DMS153 treated with DMSO at 0.1 percent for 48 hours (cell line): ENCODE measurements at regions not wholly inside any gene's neighbourhood (a gene's known extent, or its start where the extent isn't known, plus 50 kb on each side); places are given as distances from the start of the nearest gene placed in this dataset.

Source experiments
- DNase-seq: peaks from one replicate; lab custom pipeline; 2025; ENCODE audit not compliant: unreplicated experiment; lab: John Stamatoyannopoulos, UW

DNA sequence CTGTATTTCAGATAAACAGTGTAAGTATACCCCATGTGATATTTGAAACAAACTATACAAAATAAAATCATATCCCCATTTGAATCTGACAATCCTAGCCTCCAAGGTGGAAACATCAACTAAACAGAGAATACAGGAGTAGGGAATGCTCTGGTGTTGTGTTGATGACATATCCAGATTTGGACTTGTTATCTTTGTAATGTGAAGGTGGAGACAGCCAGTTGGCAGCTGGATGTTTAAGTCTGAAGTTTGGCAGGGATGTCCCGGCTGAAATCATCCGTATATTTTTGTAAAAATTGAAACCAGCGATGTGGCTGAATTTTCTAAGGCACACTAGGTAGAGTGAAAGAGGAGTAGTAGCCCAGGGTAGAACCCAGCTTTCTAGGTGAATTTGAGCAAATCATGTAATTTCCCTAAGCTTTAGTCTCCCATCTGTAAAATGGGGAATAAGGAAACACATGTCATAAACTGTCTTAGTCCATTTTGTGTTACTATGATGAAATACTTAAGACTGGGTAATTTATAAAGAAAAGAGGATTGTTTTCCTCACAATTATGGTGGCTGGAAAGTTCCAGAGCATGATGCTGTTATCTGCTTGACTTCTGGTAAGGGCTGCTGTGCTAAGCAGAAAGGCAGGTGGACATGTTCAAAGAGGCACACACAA, 246.6 kb upstream of the APCDD1 start:
- DNase-seq: no peak

DNA sequence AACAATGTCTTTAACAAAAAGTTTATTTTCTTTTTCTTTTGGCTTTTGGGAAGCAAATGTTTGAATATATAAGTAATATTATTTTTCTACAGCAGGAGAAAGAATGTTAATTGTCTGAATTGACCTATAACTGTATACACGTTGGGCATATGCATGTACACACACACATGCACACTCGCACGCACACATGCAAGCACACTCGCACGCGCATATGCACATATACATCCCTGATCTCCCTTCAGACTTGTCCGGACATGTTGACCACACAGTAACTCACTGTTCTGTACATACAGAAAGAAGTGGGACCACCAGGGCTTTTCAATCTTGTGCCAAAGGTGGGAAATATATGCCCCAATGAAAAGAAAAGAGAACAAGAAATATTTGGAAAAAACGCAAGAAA, 245.1 kb upstream of the APCDD1 start:
- no peak for DNase-seq

DNA sequence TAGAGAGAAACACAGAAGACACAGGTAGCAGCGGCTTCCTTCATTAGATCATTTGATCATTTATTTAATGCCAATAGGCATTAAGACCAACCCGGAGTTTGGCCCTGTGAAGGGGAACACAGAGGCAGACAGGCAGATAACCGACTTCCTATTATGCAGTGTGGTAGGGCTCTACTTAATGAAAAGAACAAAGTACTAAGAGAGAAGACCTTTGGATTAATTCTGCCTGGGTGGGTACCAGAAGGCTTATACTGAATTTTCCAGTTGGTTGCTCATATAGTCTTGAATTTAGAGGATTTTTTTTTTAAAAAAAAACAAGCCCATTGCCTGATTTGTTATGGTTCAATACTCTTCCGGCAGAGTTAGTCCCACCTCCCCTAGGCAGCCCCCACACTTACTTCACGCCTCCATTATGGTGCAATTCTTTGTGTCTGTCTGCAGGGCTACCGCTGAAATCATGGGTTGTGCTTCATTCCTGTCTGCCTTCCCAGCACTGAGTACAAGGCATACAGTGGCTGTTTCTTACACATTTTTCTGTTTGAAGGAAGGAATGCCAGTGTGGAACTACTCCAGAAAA, 244.3 kb upstream of the APCDD1 start:
- DNase-seq: no peak

DNA sequence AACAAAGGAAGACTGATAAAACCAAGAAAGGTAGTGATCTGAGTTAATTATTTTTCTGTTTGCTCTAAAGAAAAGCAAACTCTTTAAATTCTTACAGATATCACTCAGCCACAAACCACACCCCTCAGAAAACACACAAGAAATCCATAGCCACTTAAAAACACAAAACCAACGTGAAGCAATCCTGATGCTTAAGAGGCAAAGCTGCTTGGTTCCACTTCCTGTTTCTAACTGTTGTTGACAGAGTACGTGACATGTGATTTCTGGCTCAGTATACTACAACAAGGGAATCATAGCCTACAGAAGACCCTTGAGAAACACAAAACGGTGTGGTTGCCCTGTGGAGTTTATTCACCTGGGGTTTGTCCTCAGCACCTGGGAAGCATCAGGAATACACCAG, 240.9 kb upstream of the APCDD1 start:
- DNase-seq: peak; percentile 31

DNA sequence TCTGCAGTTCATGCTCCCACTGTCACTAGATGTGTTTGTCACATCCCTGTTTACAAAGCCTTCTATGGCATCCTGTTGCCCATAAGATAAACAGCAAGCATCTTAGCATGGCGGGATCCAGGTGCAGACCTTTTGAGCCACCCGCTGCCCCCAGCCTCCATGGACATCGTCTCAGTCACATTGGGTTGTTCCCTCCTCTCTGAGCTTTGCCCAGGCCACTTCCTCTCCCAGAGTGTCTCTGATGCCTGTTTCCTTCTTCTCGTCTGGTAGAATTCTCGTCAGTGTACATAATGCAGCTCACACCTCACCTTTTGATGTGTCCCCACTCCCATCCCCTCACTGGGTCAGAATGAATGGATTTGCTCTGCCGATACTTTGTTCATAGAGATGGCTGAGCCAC, 239.0 kb upstream of the APCDD1 start:
- no peak for DNase-seq

DNA sequence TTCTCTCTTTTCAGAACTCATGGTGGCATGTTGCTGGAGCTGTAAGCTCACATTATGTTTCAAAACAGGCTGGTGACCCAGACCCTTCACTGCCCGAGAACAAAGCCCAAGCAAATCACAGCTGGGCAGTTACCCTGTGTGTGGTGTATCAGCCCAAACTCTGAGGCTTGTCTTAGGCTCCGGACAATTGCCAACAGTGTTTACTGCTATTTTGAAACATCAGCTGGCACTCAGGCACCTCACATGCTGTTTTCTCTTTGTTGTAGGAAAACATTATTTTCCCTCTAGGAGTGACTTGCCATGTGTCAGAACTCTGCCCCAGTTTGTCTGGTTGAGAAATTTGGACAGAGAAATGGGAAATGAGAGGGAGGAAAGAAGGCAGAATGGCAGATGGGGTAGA, 237.6 kb upstream of the APCDD1 start:
- DNase-seq: no peak

DNA sequence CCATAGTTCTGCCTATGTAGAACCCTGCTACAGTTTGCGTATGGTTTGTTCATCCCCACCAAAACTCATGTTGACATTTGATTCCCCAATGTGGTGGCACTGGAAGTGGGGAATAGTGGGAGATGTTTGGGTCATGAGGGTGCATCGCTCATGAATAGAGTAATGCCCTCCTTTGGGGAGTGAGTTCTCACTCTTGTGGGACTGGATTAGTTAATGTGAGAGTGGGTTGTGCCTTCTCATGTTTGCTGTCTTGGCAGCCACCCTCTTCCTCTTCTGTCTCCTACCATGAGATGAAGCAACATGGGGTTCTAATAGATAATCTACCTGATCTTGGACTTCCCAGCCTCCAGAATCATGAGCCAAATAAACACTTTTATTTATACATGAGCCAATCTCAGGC, 237.2 kb upstream of the APCDD1 start:
- no peak for DNase-seq

DNA sequence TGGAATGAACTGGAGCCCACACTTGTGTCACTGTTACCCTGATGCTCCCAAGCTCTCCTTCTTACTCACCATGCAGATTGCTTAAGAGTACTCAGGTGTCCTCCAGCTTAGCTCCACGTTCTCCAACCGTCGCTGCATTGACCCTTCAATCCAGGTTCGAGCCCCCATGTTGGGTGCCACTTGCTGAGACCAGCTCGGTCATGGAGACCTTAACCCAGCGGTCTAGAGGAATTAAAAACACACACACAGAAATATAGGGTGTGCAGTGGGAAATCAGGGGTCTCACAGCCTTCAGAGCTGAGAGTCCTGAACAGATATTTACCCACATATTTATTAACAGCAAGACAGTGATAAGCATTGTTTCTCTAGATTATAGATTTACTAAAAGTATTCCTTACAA, 229.1 kb upstream of the APCDD1 start:
- DNase-seq: no peak

DNA sequence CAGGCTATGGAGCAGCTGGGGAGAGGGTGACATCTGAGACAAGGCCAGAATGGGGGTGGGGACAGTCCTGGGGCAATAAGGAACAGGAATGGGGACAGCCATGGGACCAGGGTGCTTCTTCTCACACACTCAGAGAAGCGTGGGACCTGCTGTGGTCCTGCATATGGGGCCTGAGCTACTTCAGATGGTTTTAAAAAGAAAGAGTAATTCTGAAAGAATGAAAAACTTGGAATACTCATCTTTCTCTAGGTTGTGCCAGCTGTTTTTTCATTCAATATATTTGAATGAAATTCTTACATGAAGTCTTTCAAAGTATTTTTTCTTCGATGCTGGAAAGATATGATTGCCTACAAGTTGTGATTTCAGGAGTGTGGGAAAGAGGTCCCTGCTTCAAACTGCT, 227.5 kb upstream of the APCDD1 start:
- DNase-seq: no peak

DNA sequence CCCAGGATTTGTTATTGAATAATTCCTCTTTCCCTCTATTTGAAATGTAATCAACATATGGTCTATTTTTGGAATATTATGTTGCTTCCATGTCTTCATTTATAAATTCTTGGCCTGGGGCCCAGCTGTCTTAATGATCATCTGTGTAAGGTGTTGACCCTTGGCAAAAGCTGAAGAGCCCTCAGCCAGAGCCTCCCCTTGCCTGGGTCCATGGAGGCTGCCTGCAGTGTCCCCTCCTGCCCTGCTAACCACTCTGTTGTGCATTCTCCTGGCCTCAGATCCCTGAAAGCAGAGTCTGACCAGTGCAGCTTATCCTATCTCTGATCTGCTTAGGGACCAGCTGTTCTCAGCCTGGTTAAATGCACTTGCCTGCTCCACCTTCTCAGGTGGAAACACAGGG, 226.1 kb upstream of the APCDD1 start:
- DNase-seq: no peak

DNA sequence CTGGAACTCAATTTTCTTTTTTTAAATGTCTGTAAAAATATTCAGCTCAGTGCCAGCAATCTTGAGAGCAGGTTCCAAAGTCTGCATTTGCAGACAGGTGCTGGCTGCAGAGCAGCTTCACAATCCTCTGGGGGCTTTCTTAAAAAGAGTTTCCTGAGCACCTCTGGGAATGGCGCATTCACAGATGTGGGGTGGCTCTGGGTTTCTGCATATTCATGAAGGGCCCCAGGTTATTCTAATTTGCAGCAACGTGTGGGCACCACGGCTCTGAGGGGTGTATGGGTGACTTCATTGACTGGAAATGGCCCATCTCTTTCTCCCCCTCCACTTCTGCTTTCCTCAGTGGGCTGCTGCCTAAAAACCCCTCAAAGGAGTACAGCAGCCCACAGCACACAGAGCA, 225.0 kb upstream of the APCDD1 start:
- DNase-seq: no peak

DNA sequence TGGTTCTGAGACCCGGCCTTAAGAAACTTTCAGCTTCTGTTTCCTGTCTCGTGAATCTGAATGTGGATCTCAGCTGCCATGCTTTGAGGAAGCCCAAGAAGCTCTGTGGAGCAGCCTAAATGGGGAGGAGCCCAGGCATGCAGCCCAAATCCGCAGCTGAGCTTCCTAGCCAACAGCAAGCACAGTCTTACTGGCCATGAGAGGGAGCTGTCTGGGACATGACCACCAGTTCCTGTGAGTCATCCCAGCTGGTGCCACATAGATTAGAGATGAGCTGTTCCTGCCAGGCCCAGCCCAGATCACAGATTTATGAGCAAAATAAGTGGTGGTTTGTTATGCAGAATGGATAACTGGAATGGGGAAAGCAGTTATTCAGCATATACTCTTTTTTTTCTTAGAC, 224.4 kb upstream of the APCDD1 start:
- no peak for DNase-seq

DNA sequence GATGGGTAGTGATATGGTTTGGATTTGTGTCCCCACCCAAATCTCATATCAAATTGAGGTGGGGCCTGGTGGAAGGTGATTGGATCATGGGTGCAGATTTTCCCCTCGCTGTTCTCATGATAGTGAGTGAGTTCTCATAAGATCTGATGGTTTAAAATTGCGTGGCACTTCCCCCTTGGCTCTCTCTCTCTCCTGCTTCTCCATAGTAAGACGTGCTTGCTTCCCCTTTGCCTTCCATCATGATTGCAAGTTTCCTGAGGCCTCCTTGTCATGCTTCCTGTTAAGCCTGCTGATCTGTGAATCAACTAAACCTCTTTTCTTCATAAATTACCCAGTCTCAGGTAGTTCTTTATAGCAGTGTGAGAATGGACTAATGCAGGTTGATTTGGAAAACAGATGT, 223.2 kb upstream of the APCDD1 start:
- no peak for DNase-seq

DNA sequence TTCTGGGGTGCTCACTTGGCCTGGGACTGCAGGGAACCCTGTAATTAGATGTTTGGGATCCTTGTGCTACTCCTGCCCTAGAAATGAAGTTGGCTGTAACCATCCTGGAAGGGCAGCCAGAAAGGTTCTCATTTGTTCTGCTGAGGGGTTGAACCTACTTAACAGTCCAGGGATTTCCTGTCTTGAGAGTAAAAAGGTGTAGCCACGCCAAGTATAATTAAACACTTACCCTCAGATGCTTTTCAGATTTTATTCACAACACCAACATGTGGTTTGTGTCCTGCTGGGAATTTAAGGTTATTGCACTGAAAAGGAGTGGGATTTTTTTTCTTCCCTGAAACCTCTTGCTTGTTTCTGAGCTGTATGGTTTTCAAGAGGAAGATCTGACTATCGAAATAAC, 222.4 kb upstream of the APCDD1 start:
- DNase-seq: no peak

DNA sequence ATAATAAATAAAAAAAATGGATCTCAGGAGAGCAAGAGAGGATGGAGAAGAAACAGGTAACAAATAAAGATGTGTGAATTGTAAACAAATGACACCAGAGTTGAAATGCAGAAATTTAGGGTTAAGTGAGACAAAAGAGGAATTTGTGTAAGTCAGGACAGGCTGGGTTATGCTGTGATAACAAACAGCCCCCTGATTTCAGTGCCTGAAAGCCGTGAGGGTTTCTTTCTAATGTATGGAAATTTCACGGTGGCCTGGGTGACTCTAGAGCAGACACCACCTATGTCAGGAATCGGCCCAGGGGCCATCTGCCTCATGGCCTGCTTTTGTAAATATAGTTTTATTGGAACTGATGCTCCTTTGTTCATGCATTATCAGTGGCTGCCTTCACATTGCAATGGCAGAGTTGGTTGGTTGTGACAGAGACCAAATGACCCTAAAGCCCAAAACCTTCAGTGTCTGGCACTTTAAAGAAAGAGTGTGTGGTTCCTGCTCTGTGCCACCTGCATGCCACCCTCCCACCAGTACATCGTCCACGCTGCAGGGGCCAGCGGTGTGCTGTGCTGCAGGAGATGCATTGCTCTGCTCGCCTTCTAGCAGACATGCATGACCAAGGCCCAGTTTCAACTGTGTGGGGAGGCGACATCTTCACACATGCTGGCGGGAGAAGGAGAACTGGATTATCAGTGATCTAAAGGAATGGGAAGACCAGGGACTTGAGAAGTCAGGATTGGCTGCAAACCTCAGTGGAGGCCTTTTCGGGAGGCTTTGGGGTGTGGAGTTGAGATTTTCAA, 221.2 kb upstream of the APCDD1 start:
- DNase-seq: no peak

DNA sequence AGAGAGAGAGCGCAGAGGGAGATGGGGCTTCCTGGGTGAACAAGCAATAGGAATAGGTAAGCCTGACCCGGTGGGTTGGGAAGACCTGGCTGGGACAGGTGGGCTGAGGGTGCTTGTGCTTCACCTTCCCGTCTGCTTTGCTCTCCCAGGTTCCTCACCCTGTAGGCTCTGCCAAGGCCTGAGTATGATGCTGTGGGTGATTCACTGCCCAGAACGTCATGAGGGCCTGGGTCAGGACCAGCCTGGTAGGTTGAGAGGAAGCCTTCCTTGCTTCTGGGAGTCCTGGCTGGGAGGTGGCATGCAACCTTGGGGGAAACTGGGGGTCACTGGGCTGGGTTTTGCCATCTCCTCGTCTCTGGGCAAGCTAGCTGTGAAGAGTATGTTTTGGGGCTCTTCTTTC, 220.2 kb upstream of the APCDD1 start:
- no peak for DNase-seq

DNA sequence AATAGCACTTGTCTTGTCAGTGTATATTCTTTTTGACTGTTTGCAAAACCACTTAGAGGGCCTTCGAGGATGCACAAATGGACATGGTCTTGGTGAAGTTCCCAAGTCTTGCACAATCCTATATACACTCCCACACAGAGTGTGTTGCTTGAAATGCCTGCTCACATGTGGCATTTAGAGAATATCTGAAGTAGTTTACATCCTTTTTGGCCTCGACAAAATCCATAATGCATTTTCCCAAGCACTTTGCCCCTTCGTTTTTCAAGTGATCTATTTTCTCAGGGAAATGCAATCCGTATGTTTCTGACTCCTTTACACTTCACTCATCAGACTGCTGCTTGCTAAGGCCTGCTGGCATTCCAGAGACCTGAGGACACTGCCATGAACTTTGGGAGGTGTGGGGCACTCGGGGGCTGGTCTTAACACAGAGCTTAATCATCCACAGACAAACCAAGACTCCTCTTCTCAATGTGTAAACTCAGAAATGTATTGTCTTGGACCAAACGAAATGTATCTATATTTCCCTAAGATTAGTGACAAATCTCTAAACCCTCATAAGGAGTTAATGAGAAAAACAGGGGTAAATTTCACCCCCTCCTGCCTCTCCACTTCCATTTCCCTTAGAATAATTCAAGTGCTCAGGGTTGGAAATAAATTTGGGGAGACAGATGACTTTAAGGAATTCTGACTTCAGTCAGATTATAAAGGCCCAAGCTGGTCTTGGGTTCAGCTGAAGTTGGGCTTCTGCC, 219.3 kb upstream of the APCDD1 start:
- DNase-seq: no peak

DNA sequence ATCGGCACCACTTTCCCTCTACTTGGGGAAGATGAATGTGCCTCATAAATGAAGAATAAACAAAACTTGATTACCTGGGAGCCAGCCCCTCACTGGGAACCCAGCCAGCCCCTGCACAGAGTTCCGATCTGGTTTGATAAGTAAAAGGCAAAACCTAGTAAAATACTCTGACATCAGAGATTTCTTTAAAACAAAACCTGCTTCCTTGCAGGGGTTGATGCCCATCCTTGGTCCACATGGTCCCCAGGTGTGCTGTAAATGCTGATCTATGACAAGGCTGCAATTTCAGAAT, 218.8 kb upstream of the APCDD1 start:
- DNase-seq: no peak

DNA sequence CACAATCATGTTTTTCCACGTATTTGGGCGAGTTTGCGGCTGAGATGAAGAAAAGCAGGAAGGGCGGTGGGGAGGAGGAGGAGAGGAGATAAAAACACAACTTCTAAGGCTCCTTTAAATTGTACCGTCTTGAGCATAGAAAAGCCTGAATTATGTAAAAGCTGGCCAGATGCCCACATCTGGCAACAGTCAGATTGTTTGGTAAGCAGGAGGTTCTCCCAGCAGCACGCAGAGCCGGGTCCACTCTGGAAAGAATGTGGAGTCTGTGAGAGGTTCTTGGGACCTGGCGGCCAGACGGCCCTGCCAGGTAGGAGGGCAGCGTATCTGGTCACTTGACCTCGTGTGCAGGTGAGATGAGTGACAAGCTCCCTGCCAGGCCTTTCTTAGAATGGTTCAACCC, 215.3 kb upstream of the APCDD1 start:
- no peak for DNase-seq

DNA sequence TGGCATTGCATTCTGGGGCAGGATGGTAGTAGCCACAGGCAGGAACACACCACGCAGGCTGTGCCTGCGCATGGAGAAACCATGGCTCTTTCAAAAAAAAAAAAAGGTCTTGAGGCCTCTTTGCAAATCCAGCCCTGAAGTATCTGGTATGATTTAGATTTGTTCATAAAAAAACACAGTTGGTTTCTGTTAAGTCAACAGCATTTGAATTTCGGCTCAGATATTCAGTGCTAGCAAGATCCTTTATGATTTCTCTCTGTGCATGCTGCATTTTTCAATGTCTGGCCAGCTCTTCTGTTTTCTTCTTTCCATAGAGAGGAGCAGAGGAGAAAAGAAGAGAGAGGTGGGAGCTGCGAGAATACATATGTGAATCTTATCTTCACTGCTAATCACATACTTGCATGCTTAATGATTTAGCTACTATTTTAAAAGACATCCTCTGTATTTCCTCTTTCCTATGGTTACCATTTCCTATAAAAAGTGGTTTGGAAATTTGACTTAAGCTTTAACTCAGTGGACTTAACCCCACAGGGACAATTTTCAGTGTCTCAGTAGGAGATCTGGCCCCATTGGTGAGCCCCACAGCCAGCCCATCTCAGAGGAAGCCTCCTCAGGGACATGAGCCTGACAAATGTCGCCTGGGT, 214.3 kb upstream of the APCDD1 start:
- no peak for DNase-seq

DNA sequence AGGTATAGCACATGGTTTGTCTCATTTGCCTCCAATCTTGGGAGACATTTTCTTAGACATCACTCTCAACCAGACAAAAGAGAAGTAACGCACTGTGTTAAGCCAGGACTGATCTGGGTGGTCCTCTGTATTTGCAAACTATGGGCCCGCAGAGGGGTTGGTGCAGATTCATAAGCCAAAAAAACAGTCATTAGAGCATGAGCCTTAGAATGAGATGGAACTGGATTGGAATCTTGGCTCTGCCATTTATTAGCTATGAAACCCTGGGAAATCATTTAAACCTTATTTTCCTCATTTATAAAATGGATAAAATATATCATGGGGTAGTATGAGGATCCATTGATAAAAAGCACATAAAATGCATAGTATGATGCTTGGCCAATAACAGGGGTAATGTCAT, 213.5 kb upstream of the APCDD1 start:
- no peak for DNase-seq

DNA sequence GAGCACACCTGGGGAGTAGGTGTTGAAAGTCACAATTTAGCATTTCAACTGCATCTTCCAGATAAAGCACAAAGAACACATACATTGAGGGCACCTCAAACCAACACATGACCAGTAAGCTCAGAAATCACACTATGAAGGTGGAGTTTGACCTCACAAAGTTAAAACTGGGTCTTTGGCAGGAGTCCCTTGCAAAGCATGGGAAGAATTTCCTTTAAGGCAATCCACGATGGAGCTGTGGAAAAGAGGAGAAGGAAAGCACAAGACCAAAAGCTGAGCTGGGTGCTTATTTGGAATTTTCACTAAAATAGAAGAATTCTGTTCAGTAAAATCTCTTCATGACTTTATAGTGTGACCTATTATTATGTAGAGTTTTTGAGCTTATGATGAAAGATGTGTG, 212.9 kb upstream of the APCDD1 start:
- no peak for DNase-seq
